ENCODE measurements at regions not wholly inside any gene's neighbourhood (a gene's known extent, or its start where the extent isn't known, plus 50 kb on each side); places are given as distances from the start of the nearest gene placed in this dataset.

DNA sequence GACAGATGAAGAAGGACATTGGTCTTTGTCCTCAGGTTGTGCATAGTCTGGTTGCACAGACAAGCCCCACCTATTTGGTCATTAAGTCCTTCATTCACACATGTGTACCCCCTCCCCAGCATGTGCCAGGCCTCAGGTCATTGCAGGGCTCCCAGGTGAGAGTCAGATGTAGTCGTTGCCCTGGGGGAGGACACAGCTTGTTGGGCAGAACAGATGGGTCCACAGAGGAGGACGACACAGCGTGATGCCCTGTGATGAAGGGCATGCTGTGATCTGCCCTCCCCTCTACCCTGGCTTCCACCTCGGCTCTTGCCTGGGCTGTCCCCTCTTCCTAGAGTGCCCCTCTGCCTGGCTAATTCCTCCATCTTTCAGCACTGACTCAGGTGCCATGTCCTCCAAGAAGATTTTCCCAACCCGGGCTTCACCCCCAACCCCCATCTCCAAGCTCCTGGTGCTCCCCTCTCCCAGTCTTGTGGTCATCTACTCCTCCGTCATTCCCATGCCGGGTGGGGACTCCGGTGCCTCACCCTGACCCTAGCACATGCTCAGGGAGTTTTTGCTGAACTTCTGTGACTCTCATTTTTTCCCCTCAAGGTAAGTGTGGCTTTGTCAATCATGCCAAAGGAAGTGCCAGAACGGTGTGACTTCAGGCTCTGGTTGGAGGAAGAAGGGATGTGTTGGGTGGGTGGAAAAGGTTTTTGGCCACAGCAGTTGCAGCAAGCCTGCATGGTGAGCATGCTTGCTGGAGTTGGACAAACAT, 220.5 kb downstream of the FOXD2 start:
- TF ChIP-seq, protein P1, sequence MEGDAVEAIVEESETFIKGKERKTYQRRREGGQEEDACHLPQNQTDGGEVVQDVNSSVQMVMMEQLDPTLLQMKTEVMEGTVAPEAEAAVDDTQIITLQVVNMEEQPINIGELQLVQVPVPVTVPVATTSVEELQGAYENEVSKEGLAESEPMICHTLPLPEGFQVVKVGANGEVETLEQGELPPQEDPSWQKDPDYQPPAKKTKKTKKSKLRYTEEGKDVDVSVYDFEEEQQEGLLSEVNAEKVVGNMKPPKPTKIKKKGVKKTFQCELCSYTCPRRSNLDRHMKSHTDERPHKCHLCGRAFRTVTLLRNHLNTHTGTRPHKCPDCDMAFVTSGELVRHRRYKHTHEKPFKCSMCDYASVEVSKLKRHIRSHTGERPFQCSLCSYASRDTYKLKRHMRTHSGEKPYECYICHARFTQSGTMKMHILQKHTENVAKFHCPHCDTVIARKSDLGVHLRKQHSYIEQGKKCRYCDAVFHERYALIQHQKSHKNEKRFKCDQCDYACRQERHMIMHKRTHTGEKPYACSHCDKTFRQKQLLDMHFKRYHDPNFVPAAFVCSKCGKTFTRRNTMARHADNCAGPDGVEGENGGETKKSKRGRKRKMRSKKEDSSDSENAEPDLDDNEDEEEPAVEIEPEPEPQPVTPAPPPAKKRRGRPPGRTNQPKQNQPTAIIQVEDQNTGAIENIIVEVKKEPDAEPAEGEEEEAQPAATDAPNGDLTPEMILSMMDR (conservative IDR thresholded peaks at IDR 0.05), result no peak
- no peak for TF ChIP-seq ZFX (IDR thresholded peaks at IDR 0.05)
